DND-41 (cell line): ENCODE measurements at regions not wholly inside any gene's neighbourhood (a gene's known extent, or its start where the extent isn't known, plus 50 kb on each side); places are given as distances from the start of the nearest gene placed in this dataset.

Experiments
- CTCF ChIP-seq: IDR thresholded peaks from 2 replicates; pipeline ENCODE4 v1.5.1; 2012; ENCODE audit warnings: borderline replicate concordance, low read length, moderate library complexity, mild to moderate bottlenecking; ENCODE audit not compliant: poor library complexity, severe bottlenecking; ENCODE audit errors: extremely low read depth
- EZH2 ChIP-seq: IDR thresholded peaks from 3 replicates; pipeline ENCODE4 v1.6.1; 2012; ENCODE audit warnings: borderline replicate concordance, low read depth, mild to moderate bottlenecking, moderate library complexity, low read length, inconsistent platforms; ENCODE audit not compliant: severe bottlenecking

GRCh38 chr2:220531216-220531615, 903.8 kb downstream of the SLC4A3 start:
- TF ChIP-seq CTCF, result no peak
- TF ChIP-seq EZH2, result no peak
